Natural killer cell (primary cell): ENCODE measurements at regions not wholly inside any gene's neighbourhood (a gene's known extent, or its start where the extent isn't known, plus 50 kb on each side); places are given as distances from the start of the nearest gene placed in this dataset.
A peak's percentile ranks its signal among the peaks of the same experiment; 100 is the strongest.

Source experiments
- ATAC-seq, 3 donors: fragments of 150-1000 bp in 2 of 3; fragments of 200-7000 bp in 1 of 3; cut with Tn5 transposase; 1 replicate in 1 of 3; 2 replicates in 2 of 3; pipeline ENCODE4 v1.10.0; 2021; ENCODE audit warnings: mild to moderate bottlenecking in 2 of 3, moderate library complexity in 2 of 3
- DNase-seq, 2 donors: peaks; one replicate each; pipeline versions ENCODE4 v3.0.0 to v3.0.0-alpha.2; 2013 to 2021; ENCODE audit warnings: mixed read lengths in 1 of 2
- H3K27ac ChIP-seq: one replicate; pipeline ENCODE4 v1.5.1; 2013; ENCODE audit warnings: mild to moderate bottlenecking, low read length
- H3K27me3 ChIP-seq: one replicate; pipeline ENCODE4 v1.6.1; 2013; ENCODE audit warnings: low read length; ENCODE audit not compliant: control insufficient read depth, insufficient read depth
- H3K36me3 ChIP-seq: one replicate; pipeline ENCODE4 v1.6.1; 2013; ENCODE audit warnings: low read length; ENCODE audit not compliant: control insufficient read depth, insufficient read depth
- H3K4me1 ChIP-seq: one replicate; pipeline ENCODE4 v1.6.1; 2013; ENCODE audit warnings: low read length; ENCODE audit not compliant: control insufficient read depth, insufficient read depth
- H3K4me3 ChIP-seq: one replicate; pipeline ENCODE4 v1.5.1; 2013; ENCODE audit warnings: low read length
- H3K9me3 ChIP-seq: one replicate; pipeline ENCODE4 v1.6.1; 2013; ENCODE audit warnings: low read length; ENCODE audit not compliant: control insufficient read depth, insufficient read depth
- H3K27ac Mint-ChIP-seq, 2 donors: one replicate each; pipeline ENCODE4 v1.8.0; 2022; ENCODE audit warnings: mild to moderate bottlenecking in 2 of 2, mixed read lengths in 2 of 2, moderate library complexity in 1 of 2
- H3K27me3 Mint-ChIP-seq, 2 donors: one replicate each; pipeline ENCODE4 v1.8.0; 2022; ENCODE audit warnings: low read depth in 2 of 2, mixed read lengths in 2 of 2
- H3K36me3 Mint-ChIP-seq: one replicate; pipeline ENCODE4 v1.8.0; 2022; ENCODE audit warnings: mixed read lengths
- H3K4me1 Mint-ChIP-seq, 2 donors: one replicate each; pipeline ENCODE4 v1.8.0; 2022; ENCODE audit warnings: mixed read lengths in 2 of 2
- H3K4me3 Mint-ChIP-seq: one replicate; pipeline ENCODE4 v1.8.0; 2022; ENCODE audit warnings: mild to moderate bottlenecking, moderate library complexity, mixed read lengths
- H3K9me3 Mint-ChIP-seq, 2 donors: one replicate each; pipeline ENCODE4 v1.8.0; 2022; ENCODE audit warnings: mixed read lengths in 2 of 2
- CTCF ChIP-seq: fragments of 200-600 bp; IDR thresholded peaks from one replicate; pipeline ENCODE4 v1.8.0; 2022; ENCODE audit warnings: antibody characterized with exemption
- WGBS: methylation state at CpG from one replicate; pipeline ENCODE4 v1.1.7; 2013; ENCODE audit warnings: missing lambda C conversion rate; ENCODE audit not compliant: insufficient coverage; 5-methylcytosine and 5-hydroxymethylcytosine counted together
- intact Hi-C: fragments of 100-400 bp; cut with micrococcal nuclease; formaldehyde crosslinking; loops from one replicate; pipeline ENCODE4 v1.14.2; 2022

GRCh38 chr2:857937-858336 is 92.7 kb upstream of the SNTG2 start:
- ATAC-seq (no peak), DNase-seq (no peak)
- intact Hi-C loops, result no loop called here
- Histone ChIP-seq H3K4me3 (no peak overlapping the region), H3K27ac (no peak overlapping the region), H3K27me3 (no peaks in the 10 kb centered on the region), H3K9me3 (no peaks in the 10 kb centered on the region), H3K36me3 (no peaks in the 10 kb centered on the region), H3K4me1 (peaks cover 14% of the 10 kb centered on the region)
- Mint-ChIP-seq H3K4me3 (no peak overlapping the region), H3K4me1 (peaks cover 24 to 33% of the 10 kb centered on the region in 2 donors), H3K27me3 (peaks cover 0 to 6% of the 10 kb centered on the region in 2 donors), H3K27ac (no peak overlapping the region), H3K9me3 (peaks cover 3 to 19% of the 10 kb centered on the region in 2 donors), H3K36me3 (no peaks in the 10 kb centered on the region)
- TF ChIP-seq CTCF, result no peak
- WGBS, result 69% methylated on average over 6 of the region's 6 CpGs

- H3K36me3 Mint-ChIP-seq, result no peaks in the 10 kb centered on the region
- H3K4me1 Mint-ChIP-seq, result peaks cover 24 to 33% of the 10 kb centered on the region in 2 donors
- TF ChIP-seq CTCF, result no peak
- ATAC-seq, result no peak
- H3K27ac Mint-ChIP-seq, result no peak overlapping the region
- Histone ChIP-seq H3K9me3 (no peaks in the 10 kb centered on the region), H3K27ac (no peak overlapping the region), H3K36me3 (no peaks in the 10 kb centered on the region), H3K4me1 (peaks cover 14% of the 10 kb centered on the region), H3K4me3 (no peak overlapping the region), H3K27me3 (no peaks in the 10 kb centered on the region)
- H3K27me3 Mint-ChIP-seq, result peaks cover 0 to 6% of the 10 kb centered on the region in 2 donors
- peaks cover 3 to 19% of the 10 kb centered on the region in 2 donors for H3K9me3 Mint-ChIP-seq
- WGBS, result 87% methylated on average over 8 of the region's 8 CpGs
- H3K4me3 Mint-ChIP-seq, result no peak overlapping the region
- no peak for DNase-seq
- intact Hi-C loops, result no loop called here
Measured at GRCh38 chr2:857081-857480, 93.6 kb upstream of the SNTG2 start.

- ATAC-seq (no peak), DNase-seq (no peak)
- no peak overlapping the region for H3K27ac ChIP-seq
- Mint-ChIP-seq H3K36me3 (no peaks in the 10 kb centered on the region), H3K27ac (no peak overlapping the region), H3K4me1 (peaks cover 24 to 33% of the 10 kb centered on the region in 2 donors), H3K9me3 (peaks cover 3 to 19% of the 10 kb centered on the region in 2 donors), H3K27me3 (peaks cover 0 to 4% of the 10 kb centered on the region in 2 donors), H3K4me3 (no peak overlapping the region)
- H3K4me1 ChIP-seq, result peaks cover 14% of the 10 kb centered on the region
- 94% methylated on average over 5 of the region's 5 CpGs for WGBS
- H3K9me3 ChIP-seq, result no peaks in the 10 kb centered on the region
- no peaks in the 10 kb centered on the region for H3K36me3 ChIP-seq
- no peaks in the 10 kb centered on the region for H3K27me3 ChIP-seq
- intact Hi-C loops, result no loop called here
- no peak overlapping the region for H3K4me3 ChIP-seq
- no peak for TF ChIP-seq CTCF
Measured at GRCh38 chr2:856456-856855, 94.2 kb upstream of the SNTG2 start.

- Histone ChIP-seq H3K27ac (no peak overlapping the region), H3K27me3 (no peaks in the 10 kb centered on the region), H3K9me3 (no peaks in the 10 kb centered on the region), H3K4me1 (peaks cover 14% of the 10 kb centered on the region), H3K36me3 (no peaks in the 10 kb centered on the region), H3K4me3 (no peak overlapping the region)
- ATAC-seq, result no peak
- no CpG with 5 or more reads among the region's 2 CpGs for WGBS
- Mint-ChIP-seq H3K9me3 (peaks cover 3 to 19% of the 10 kb centered on the region in 2 donors), H3K27ac (peak overlapping the region in 1 of 2 donors; percentile 35), H3K4me3 (peak overlapping the region; percentile 77), H3K36me3 (no peaks in the 10 kb centered on the region), H3K27me3 (no peaks in the 10 kb centered on the region), H3K4me1 (peaks cover 24 to 33% of the 10 kb centered on the region in 2 donors)
- no peak for DNase-seq
- intact Hi-C loops, result no loop called here
- TF ChIP-seq CTCF, result no peak
Measured at GRCh38 chr2:856041-856440, 94.6 kb upstream of the SNTG2 start.
